SU-DHL-6 (cell line): ENCODE measurements at regions not wholly inside any gene's neighbourhood (a gene's known extent, or its start where the extent isn't known, plus 50 kb on each side); places are given as distances from the start of the nearest gene placed in this dataset.

Source experiments
- CTCF ChIP-seq: fragments of 200-600 bp; sonication (generic); IDR thresholded peaks from one replicate; pipeline ENCODE4 v1.5.1; 2017; ENCODE audit warnings: antibody characterized with exemption, mild to moderate bottlenecking, low read length, moderate library complexity; ENCODE audit not compliant: insufficient read depth, poor library complexity, severe bottlenecking
- EZH2phosphoT487 ChIP-seq: fragments of 200-600 bp; sonication (generic), shearing (Covaris generic); conservative IDR thresholded peaks from 2 replicates; pipeline ENCODE4 v1.6.1; 2018; ENCODE audit warnings: mild to moderate bottlenecking, antibody characterized with exemption, low read length, moderate library complexity, mixed read lengths

DNA sequence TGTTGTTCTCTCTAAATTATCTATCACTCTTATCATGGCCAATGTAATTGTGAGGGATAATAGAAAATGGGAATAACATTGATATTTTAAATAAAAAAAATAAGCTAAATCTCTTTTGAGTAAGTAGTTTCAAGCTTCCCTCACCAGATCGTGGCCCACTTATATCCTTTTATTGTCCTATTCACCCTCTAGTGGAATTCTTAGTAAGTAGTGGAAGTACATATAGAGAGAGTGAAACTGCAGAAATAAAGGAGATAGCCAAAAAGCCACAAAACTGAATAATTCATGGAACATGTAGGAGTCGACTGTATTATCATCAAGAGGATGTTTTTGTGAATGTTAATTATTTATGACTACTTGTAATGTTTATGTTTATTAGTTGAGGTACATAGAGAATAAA lies 66.1 kb upstream of the DTNA start:
- TF ChIP-seq CTCF (no peak), EZH2phosphoT487 (no peak)
